Fibroblast of lung (primary cell): ENCODE measurements at regions not wholly inside any gene's neighbourhood (a gene's known extent, or its start where the extent isn't known, plus 50 kb on each side); places are given as distances from the start of the nearest gene placed in this dataset.

ENCODE experiments used
- DNase-seq, 2 donors: peaks; one replicate each; pipeline versions ENCODE4 v3.0.0 to v3.0.0-alpha.2; 2010; ENCODE audit warnings: low read depth in 2 of 2
- H2AFZ ChIP-seq: 2 replicates; pipeline ENCODE4 v1.5.1; 2012; ENCODE audit warnings: low read length, control low read depth, inconsistent platforms
- H3K27ac ChIP-seq: 2 replicates; pipeline ENCODE4 v1.5.1; 2011; ENCODE audit warnings: low read length, control low read depth; ENCODE audit not compliant: insufficient read depth
- H3K27me3 ChIP-seq: 2 replicates; pipeline ENCODE4 v1.5.1; 2011; ENCODE audit warnings: mild to moderate bottlenecking, low read length; ENCODE audit not compliant: control insufficient read depth, insufficient read depth
- H3K36me3 ChIP-seq: 2 replicates; pipeline ENCODE4 v1.5.1; 2011; ENCODE audit warnings: low read length; ENCODE audit not compliant: control insufficient read depth, insufficient read depth
- H3K4me1 ChIP-seq: 2 replicates; pipeline ENCODE4 v1.5.1; 2011; ENCODE audit warnings: low read length; ENCODE audit not compliant: control insufficient read depth, insufficient read depth; ENCODE audit errors: extremely low read depth
- H3K4me2 ChIP-seq: 2 replicates; pipeline ENCODE4 v1.5.1; 2011; ENCODE audit warnings: low read length, control low read depth; ENCODE audit not compliant: insufficient read depth; ENCODE audit errors: extremely low read depth
- H3K4me3 ChIP-seq, 4 experiments: fragments of 200-600 bp in 1 of 4; sonication (generic) in 1 of 4; replicated peaks in 1 of 4; 2 replicates each; pipeline ENCODE4 v1.5.1; 2011 to 2016; ENCODE audit warnings: low read length in 4 of 4, low read depth in 3 of 4, mild to moderate bottlenecking in 3 of 4, control low read depth in 2 of 4, inconsistent platforms in 1 of 4, mixed read lengths in 1 of 4; ENCODE audit not compliant: insufficient read depth in 1 of 4; ENCODE audit errors: control extremely low read depth in 1 of 4
- H3K79me2 ChIP-seq: 2 replicates; pipeline ENCODE4 v1.5.1; 2012; ENCODE audit warnings: mild to moderate bottlenecking, low read length, inconsistent platforms; ENCODE audit not compliant: control insufficient read depth, insufficient read depth
- H3K9ac ChIP-seq: 2 replicates; pipeline ENCODE4 v1.5.1; 2011; ENCODE audit warnings: mild to moderate bottlenecking, low read length, control low read depth; ENCODE audit not compliant: insufficient read depth
- H3K9me3 ChIP-seq: 2 replicates; pipeline ENCODE4 v1.5.1; 2012; ENCODE audit warnings: low read depth, low read length; ENCODE audit not compliant: control insufficient read depth, insufficient read depth
- H4K20me1 ChIP-seq: 2 replicates; pipeline ENCODE4 v1.5.1; 2011; ENCODE audit warnings: low read length; ENCODE audit not compliant: control insufficient read depth, insufficient read depth; ENCODE audit errors: extremely low read depth
- EZH2 ChIP-seq: IDR thresholded peaks from 2 replicates; pipeline ENCODE4 v1.5.1; 2012; ENCODE audit warnings: low read length, control low read depth, mild to moderate bottlenecking; ENCODE audit errors: missing control alignments
- TF ChIP-seq, protein P1 (sequence below), 2 donors: IDR thresholded peaks in 1 of 2; conservative IDR thresholded peaks in 1 of 2; 1 replicate in 1 of 2; 2 replicates in 1 of 2; pipeline ENCODE4 v1.5.1; 2011 to 2012; ENCODE audit warnings: low read length in 2 of 2, control low read depth in 1 of 2, inconsistent platforms in 1 of 2, low read depth in 1 of 2, mild to moderate bottlenecking in 1 of 2

DNA sequence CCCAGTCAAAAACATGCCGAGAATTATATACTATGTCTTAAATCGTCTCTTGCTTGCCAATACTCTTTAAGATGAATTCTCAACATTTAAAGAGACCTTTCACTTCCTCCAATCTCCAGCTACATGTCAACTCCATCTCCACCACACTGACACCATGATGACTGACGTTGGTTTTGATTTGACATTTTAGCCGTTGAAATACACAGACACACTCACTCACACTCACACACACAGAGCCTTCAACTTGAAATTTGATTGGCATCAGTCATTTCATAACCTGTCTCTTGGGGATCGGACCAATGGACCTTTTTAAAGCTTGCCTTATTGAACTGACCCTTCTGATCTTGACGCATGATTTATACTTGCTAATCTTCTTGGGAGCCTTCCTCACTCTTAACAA, 230.8 kb upstream of the PIK3C3 start:
- H3K9ac ChIP-seq = no peak overlapping the region
- no peak overlapping the region for H2AFZ ChIP-seq
- H3K4me1 ChIP-seq = no peaks in the 10 kb centered on the region
- no peaks in the 10 kb centered on the region for H3K36me3 ChIP-seq
- no peaks in the 10 kb centered on the region for H3K79me2 ChIP-seq
- no peak overlapping the region for H3K4me2 ChIP-seq
- no peak overlapping the region for H3K4me3 ChIP-seq
- no peaks in the 10 kb centered on the region for H3K27me3 ChIP-seq
- DNase-seq = no peak
- no peaks in the 10 kb centered on the region for H4K20me1 ChIP-seq
- no peak for TF ChIP-seq EZH2
- TF ChIP-seq, protein P1, sequence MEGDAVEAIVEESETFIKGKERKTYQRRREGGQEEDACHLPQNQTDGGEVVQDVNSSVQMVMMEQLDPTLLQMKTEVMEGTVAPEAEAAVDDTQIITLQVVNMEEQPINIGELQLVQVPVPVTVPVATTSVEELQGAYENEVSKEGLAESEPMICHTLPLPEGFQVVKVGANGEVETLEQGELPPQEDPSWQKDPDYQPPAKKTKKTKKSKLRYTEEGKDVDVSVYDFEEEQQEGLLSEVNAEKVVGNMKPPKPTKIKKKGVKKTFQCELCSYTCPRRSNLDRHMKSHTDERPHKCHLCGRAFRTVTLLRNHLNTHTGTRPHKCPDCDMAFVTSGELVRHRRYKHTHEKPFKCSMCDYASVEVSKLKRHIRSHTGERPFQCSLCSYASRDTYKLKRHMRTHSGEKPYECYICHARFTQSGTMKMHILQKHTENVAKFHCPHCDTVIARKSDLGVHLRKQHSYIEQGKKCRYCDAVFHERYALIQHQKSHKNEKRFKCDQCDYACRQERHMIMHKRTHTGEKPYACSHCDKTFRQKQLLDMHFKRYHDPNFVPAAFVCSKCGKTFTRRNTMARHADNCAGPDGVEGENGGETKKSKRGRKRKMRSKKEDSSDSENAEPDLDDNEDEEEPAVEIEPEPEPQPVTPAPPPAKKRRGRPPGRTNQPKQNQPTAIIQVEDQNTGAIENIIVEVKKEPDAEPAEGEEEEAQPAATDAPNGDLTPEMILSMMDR (conservative IDR thresholded peaks at IDR 0.05 in 1 of 2, IDR thresholded peaks at IDR 0.05 in 1 of 2; ENCODE audit: low read depth in 1 of 2, low read length in 2 of 2) = no peak
- no peak overlapping the region for H3K27ac ChIP-seq
- H3K9me3 ChIP-seq = no peaks in the 10 kb centered on the region

DNA sequence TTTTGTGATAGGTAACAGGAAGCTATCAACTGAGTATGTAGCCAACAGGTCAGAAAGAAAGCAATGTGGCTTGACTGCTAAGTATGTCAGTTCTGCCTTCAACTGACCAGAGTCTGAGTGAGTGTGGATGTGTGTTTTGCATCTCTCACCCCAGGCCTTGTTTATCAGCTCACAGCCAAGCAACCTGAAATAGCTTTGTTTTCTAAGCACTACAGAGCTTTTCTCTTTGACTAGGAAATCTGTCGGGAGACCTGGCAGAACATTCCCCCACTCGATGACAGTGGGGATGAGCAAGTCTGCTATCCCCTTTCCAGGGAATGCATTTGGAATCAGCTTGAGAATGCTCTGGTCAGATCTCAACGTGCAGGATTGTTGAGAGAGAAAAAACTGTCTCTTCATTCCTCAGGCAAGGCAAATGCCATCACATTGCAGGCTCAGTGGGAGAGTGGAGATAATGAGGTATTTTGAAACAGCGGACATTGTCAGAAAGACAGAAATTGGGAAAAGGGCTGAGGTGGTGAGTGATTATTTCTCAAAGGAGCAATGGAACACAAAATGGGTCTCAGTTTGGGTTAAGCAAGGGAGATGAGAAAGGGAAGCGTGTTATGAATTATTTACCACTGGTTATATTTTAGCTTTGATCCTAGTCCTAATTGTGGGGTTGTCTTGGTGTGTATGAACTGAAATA, 233.8 kb upstream of the PIK3C3 start:
- DNase-seq = no peak
- no peak overlapping the region for H2AFZ ChIP-seq
- no peak for TF ChIP-seq EZH2
- TF ChIP-seq, protein P1 (conservative IDR thresholded peaks at IDR 0.05 in 1 of 2, IDR thresholded peaks at IDR 0.05 in 1 of 2; ENCODE audit: low read depth in 1 of 2, low read length in 2 of 2) = no peak
- H3K4me3 ChIP-seq = no peak overlapping the region
- H3K4me1 ChIP-seq = no peaks in the 10 kb centered on the region
- no peak overlapping the region for H3K9ac ChIP-seq
- no peak overlapping the region for H3K27ac ChIP-seq
- no peaks in the 10 kb centered on the region for H3K79me2 ChIP-seq
- H3K9me3 ChIP-seq = no peaks in the 10 kb centered on the region
- H3K4me2 ChIP-seq = no peak overlapping the region
- no peaks in the 10 kb centered on the region for H3K27me3 ChIP-seq
- H4K20me1 ChIP-seq = no peaks in the 10 kb centered on the region
- H3K36me3 ChIP-seq = no peaks in the 10 kb centered on the region

DNA sequence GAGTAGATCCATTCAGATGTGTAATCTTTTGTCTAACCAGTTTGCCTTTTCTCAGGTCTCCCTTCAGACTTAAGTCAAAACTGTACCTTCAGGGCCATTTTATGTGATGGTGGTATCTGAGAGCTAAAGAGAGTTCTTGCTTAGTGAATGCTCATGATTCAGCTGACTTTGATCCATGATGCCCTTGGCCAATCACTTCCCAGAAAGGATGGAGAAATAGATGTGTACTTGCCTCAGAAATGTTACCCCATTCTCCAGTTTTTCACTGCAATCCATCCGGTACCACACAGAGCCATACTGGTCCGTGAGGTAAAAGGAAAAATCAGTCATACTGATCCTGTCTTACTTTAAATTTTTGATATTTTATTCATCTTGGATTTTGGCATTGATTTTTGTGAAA, 234.8 kb upstream of the PIK3C3 start:
- TF ChIP-seq, protein P1 (conservative IDR thresholded peaks at IDR 0.05 in 1 of 2, IDR thresholded peaks at IDR 0.05 in 1 of 2; ENCODE audit: low read depth in 1 of 2, low read length in 2 of 2) = no peak
- no peak for TF ChIP-seq EZH2
- H4K20me1 ChIP-seq = no peaks in the 10 kb centered on the region
- H3K27me3 ChIP-seq = no peaks in the 10 kb centered on the region
- no peak for DNase-seq
- no peaks in the 10 kb centered on the region for H3K9me3 ChIP-seq
- no peaks in the 10 kb centered on the region for H3K4me1 ChIP-seq
- H3K36me3 ChIP-seq = no peaks in the 10 kb centered on the region
- H3K4me2 ChIP-seq = no peak overlapping the region
- H3K79me2 ChIP-seq = no peaks in the 10 kb centered on the region
- no peak overlapping the region for H3K27ac ChIP-seq
- no peak overlapping the region for H3K9ac ChIP-seq
- H2AFZ ChIP-seq = no peak overlapping the region
- no peak overlapping the region for H3K4me3 ChIP-seq
